Nephron progenitor cell (in vitro differentiated cells): ENCODE measurements at regions not wholly inside any gene's neighbourhood (a gene's known extent, or its start where the extent isn't known, plus 50 kb on each side); places are given as distances from the start of the nearest gene placed in this dataset.

Experiments
- DNase-seq: peaks from one replicate; pipeline ENCODE4 v3.0.0; 2021
- H3K27ac Mint-ChIP-seq: 2 replicates; pipeline ENCODE4 v1.8.0; 2021; ENCODE audit warnings: mild to moderate bottlenecking, moderate library complexity, mixed read lengths
- H3K27me3 Mint-ChIP-seq: 2 replicates; pipeline ENCODE4 v1.8.0; 2021; ENCODE audit warnings: mild to moderate bottlenecking, low read depth, mixed read lengths; ENCODE audit not compliant: poor library complexity
- H3K36me3 Mint-ChIP-seq: 2 replicates; pipeline ENCODE4 v1.8.0; 2021; ENCODE audit warnings: low read depth, mixed read lengths
- H3K4me1 Mint-ChIP-seq: 2 replicates; pipeline ENCODE4 v1.8.0; 2021; ENCODE audit warnings: mixed read lengths
- H3K4me3 Mint-ChIP-seq: 2 replicates; pipeline ENCODE4 v1.8.0; 2021; ENCODE audit warnings: mild to moderate bottlenecking, moderate library complexity, mixed read lengths
- H3K9me3 Mint-ChIP-seq: 2 replicates; pipeline ENCODE4 v1.8.0; 2021; ENCODE audit warnings: mild to moderate bottlenecking, moderate library complexity, mixed read lengths
- TF ChIP-seq, protein P1 (sequence below): fragments of 200-600 bp; sonication (generic); IDR thresholded peaks from 2 replicates; pipeline ENCODE4 v1.5.0; 2021; ENCODE audit warnings: antibody characterized with exemption

DNA sequence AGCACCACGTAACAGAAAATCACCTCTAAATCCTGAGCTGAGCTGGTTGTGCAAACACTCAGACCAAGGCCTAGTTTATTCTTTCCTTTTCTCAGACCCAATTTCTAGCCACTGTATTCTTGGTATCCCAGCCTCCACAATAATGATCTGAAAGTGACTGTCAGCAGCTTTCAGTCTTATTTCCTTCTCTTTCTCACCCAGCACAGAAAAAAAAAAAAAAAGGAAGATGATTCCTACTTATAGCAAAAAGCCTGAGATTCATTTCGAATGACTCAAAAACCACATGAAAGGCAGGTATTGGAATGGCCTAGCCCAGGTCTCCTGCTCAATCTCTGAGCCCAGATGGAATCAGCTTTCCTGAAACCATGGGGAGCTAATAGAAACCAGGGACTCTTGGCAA, 298.6 kb upstream of the PPFIA2 start:
- TF ChIP-seq, protein P1, sequence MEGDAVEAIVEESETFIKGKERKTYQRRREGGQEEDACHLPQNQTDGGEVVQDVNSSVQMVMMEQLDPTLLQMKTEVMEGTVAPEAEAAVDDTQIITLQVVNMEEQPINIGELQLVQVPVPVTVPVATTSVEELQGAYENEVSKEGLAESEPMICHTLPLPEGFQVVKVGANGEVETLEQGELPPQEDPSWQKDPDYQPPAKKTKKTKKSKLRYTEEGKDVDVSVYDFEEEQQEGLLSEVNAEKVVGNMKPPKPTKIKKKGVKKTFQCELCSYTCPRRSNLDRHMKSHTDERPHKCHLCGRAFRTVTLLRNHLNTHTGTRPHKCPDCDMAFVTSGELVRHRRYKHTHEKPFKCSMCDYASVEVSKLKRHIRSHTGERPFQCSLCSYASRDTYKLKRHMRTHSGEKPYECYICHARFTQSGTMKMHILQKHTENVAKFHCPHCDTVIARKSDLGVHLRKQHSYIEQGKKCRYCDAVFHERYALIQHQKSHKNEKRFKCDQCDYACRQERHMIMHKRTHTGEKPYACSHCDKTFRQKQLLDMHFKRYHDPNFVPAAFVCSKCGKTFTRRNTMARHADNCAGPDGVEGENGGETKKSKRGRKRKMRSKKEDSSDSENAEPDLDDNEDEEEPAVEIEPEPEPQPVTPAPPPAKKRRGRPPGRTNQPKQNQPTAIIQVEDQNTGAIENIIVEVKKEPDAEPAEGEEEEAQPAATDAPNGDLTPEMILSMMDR, result no peak
- Mint-ChIP-seq H3K4me1 (no peaks in the 10 kb centered on the region), H3K4me3 (no peak overlapping the region), H3K36me3 (no peaks in the 10 kb centered on the region), H3K9me3 (no peaks in the 10 kb centered on the region), H3K27ac (no peak overlapping the region), H3K27me3 (peaks cover 4% of the 10 kb centered on the region)
- no peak for DNase-seq

DNA sequence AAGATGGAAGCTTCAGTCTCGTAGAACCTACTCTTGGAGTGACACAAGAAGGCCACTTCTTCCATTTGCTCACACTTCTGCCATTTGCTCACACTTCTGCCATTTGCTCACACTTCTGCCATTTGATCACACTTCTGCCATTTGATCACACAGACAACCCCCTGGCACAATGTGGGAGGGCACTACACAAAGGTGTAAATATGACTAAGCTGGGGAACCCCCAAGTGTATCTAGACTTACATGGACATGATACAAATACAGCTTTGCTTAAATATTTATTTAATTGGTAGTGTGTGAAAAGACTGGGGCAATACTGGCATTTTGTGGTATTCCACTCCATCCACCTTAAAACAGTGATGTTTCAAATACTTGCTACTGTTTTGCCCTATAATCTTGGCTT, 296.2 kb upstream of the PPFIA2 start:
- Mint-ChIP-seq H3K36me3 (no peaks in the 10 kb centered on the region), H3K27me3 (peaks cover 4% of the 10 kb centered on the region), H3K27ac (no peak overlapping the region), H3K4me1 (no peaks in the 10 kb centered on the region), H3K9me3 (no peaks in the 10 kb centered on the region), H3K4me3 (no peak overlapping the region)
- DNase-seq, result no peak
- TF ChIP-seq, protein P1, result no peak

DNA sequence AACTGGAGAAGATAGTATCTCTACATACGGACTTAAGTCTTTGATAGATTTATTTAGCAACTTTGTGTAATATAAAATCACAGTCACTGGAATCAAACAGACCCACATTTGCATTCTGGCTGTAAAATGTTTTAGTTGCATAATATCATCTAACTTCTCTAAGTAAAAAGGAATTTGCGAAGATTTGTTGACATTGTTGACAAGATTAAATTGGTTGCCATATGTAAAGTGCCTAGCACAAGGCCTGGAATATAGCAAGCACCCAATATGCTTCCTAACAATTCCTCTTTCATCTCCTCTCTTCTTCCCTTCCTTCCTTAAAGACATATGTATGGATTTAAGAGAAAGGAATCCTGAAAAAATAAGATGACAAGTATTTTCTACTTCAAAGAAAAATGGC, 295.4 kb upstream of the PPFIA2 start:
- no peak overlapping the region for H3K4me3 Mint-ChIP-seq
- peaks cover 8% of the 10 kb centered on the region for H3K9me3 Mint-ChIP-seq

DNA sequence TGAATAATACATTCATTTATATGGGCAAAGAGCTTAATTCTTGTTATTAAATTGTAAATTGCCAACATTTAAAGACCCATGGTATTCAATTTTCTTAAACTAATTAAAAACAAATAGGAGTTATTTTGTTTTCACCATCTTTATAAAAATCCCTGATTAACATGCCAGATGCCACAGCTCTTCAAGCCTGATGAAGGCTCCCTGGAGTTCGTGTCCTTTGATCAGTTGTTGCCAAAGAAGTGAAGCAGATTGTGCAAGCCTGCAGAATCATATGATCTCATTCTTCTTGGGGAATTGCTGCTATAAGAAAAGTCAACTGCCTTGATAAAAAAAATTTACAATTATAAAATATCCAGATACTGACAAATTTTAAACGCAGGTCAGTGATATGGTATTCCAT, 288.3 kb upstream of the PPFIA2 start:
- Mint-ChIP-seq H3K4me3 (no peak overlapping the region), H3K27me3 (peaks cover 4% of the 10 kb centered on the region), H3K9me3 (peaks cover 14% of the 10 kb centered on the region), H3K36me3 (no peaks in the 10 kb centered on the region), H3K27ac (no peak overlapping the region), H3K4me1 (no peaks in the 10 kb centered on the region)
- no peak for DNase-seq
- TF ChIP-seq, protein P1, result no peak

More for the DNA sequence above, 295.4 kb upstream of the PPFIA2 start:
- H3K36me3 Mint-ChIP-seq, result no peaks in the 10 kb centered on the region
- H3K27me3 Mint-ChIP-seq, result peaks cover 7% of the 10 kb centered on the region
- H3K27ac Mint-ChIP-seq, result no peak overlapping the region
- no peaks in the 10 kb centered on the region for H3K4me1 Mint-ChIP-seq
- DNase-seq, result no peak
- TF ChIP-seq, protein P1, result no peak

DNA sequence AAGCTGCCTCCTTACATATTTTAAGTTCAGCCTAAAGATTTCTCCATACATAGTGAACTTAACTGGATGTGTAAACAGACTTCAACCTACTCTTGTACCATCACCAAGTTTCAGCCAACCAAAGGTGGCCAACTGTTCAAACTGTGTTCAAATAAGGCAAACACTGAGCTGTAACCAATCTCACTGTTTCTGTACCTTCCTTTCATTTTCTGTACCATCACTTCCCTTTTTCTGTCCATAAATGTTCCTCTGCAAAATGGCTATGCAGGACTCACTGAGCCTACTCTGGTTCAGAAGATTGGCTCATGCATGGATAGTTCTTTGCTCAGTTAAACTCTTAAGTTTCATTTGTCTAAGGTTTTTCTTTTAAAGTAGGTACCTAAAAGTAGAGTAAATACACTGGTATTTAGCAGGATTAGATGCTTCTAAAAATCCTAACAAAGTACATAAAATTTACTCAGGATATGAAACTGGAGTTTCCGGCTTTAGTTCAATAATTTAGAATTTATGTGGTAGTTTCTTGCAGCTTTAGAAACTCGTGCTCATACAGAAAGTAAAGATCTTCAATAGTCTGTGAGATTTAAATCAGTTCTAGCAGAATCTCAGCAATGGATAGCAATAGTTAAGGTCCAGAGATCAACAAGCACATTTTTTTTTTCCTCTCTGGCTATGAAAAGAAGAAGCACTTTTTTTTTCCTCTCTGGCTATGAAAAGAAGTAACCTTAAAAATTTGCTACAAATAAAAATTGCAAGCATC, 282.0 kb upstream of the PPFIA2 start:
- H3K9me3 Mint-ChIP-seq, result no peaks in the 10 kb centered on the region
- no peaks in the 10 kb centered on the region for H3K4me1 Mint-ChIP-seq
- TF ChIP-seq, protein P1, result no peak
- H3K27ac Mint-ChIP-seq, result no peak overlapping the region
- no peak overlapping the region for H3K4me3 Mint-ChIP-seq
- no peak for DNase-seq
- no peaks in the 10 kb centered on the region for H3K27me3 Mint-ChIP-seq
- no peaks in the 10 kb centered on the region for H3K36me3 Mint-ChIP-seq

DNA sequence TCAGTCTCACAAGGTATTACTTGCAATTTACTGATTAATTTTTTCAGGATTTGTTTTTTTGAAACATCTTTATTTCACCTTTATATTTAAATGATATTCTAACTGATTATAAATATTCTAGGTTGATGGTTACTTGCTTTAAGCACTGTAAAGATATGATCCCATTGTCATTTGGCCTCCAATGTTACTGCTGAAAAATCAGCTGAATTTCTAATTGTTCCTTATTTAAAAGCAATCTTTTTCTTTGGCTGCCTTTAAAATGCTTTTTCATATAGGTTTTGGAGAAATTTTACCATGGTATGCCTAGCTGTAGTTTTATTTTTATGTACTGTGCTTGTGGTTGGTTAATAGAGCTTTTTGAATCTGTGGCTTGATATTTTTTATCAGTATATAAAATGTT, 275.6 kb upstream of the PPFIA2 start:
- Mint-ChIP-seq H3K27ac (no peak overlapping the region), H3K4me3 (no peak overlapping the region), H3K4me1 (no peaks in the 10 kb centered on the region), H3K27me3 (no peaks in the 10 kb centered on the region), H3K36me3 (no peaks in the 10 kb centered on the region), H3K9me3 (no peaks in the 10 kb centered on the region)
- TF ChIP-seq, protein P1, result no peak
- DNase-seq, result no peak
